ENCODE measurements at regions not wholly inside any gene's neighbourhood (a gene's known extent, or its start where the extent isn't known, plus 50 kb on each side); places are given as distances from the start of the nearest gene placed in this dataset.
"Not testable (repeated sequence)": the region's sequence is repeated elsewhere in the genome, so short reads cannot be mapped to it uniquely, and the experiment has no call there.

- not testable (repeated sequence) for TF ChIP-seq CTCF, POLR2A (IDR thresholded peaks at IDR 0.05)
Measured at GRCh38 chr5:143588121-143588520, 184.6 kb upstream of the NR3C1 start.

All from uterus (tissue), 2 donors.